ENCODE measurements at regions not wholly inside any gene's neighbourhood (a gene's known extent, or its start where the extent isn't known, plus 50 kb on each side); places are given as distances from the start of the nearest gene placed in this dataset.

DNA sequence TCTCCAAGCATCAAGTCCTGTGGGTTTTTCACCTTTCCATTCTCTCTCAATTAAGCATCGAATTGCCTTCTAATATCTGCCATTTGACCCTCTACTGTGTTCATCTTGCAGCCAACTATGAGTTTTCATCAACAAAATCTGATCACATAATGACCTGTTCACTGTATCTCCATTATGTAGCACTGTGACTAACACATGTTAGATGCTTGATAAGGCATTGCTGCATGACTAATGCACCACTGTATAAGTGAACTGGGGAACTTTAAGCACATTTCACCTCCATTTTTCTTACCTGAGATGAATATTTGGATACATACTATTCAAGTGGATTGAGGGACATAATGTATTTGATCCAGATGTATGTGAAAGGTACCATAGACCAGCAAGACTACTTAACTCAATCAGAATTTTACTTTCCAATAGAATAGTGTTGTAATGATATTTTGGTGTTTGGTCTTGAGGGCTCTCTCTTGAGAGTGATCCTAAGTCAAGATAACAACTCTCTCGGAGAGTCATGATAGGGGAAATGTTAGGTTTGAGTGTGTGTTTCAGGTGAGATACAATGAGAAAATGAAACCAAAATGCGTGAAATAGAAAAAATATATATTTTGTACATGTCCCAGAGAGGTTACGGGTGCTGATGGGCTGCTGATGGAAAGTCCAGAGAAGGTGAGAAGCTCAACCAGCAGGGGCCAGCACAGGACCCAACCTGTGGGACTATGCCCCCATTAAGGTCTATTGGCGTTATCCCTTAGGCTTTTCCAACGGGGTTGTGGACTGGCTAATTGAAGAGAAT is 60.2 kb upstream of the HS3ST1 start:
- no peak for DNase-seq (ENCODE audit: low spot score in 2 of 2)
- H3K27ac ChIP-seq, result no peak overlapping the region
- no peaks in the 10 kb centered on the region for H3K27me3 ChIP-seq
- H3K9me3 ChIP-seq, result no peaks in the 10 kb centered on the region
- no peak overlapping the region for H3K4me3 ChIP-seq
- 79% methylated on average over 6 of the region's 6 CpGs for WGBS
- no peaks in the 10 kb centered on the region for H3K36me3 ChIP-seq
- no peaks in the 10 kb centered on the region for H3K4me1 ChIP-seq
- TF ChIP-seq POLR2A (IDR thresholded peaks at IDR 0.05) (no peak), POLR2AphosphoS5 (IDR thresholded peaks at IDR 0.05) (no peak), CTCF (IDR thresholded peaks at IDR 0.05) (no peak), EP300 (IDR thresholded peaks at IDR 0.05) (no peak)

DNA sequence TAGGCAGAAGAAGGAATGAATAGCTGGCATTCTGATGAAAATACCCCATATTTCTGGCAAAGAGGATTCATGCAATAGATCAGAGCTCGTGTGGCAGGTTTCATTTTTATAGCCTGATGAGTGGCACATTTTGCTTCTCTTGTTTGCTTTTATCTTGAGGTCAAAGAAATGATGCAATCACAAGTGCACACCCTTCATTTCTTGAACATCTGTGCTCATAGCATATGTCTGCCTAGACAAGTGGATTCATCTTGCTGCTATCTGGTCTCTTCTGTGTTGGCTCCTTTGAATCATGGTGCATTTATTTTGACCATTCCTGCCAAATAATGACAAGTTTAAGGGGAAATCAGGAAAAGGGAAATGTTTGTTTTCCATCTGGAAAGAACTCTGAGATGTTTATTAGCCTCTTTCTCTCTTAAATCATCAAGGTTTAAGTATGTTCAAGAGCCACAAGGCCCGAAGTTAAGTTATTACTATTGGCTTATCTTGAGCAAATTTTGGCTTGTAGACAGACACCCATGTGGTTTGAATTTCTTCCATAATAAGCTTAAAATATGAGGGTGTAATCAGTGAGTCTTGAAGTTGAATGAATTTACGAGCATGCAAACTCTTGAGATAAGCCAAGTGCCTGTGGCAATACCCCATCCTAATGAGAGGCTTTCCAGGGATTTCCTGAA is 59.3 kb upstream of the HS3ST1 start:
- DNase-seq (ENCODE audit: low spot score in 2 of 2), result no peak
- TF ChIP-seq EP300 (IDR thresholded peaks at IDR 0.05) (no peak), CTCF (IDR thresholded peaks at IDR 0.05) (no peak), POLR2A (IDR thresholded peaks at IDR 0.05) (no peak), POLR2AphosphoS5 (IDR thresholded peaks at IDR 0.05) (no peak)
- Histone ChIP-seq H3K27me3 (no peaks in the 10 kb centered on the region), H3K4me3 (no peak overlapping the region), H3K27ac (no peak overlapping the region), H3K9me3 (no peaks in the 10 kb centered on the region), H3K36me3 (no peaks in the 10 kb centered on the region), H3K4me1 (no peaks in the 10 kb centered on the region)
- 23% methylated on average over 3 of the region's 3 CpGs for WGBS

- Histone ChIP-seq H3K27me3 (no peaks in the 10 kb centered on the region), H3K27ac (no peak overlapping the region), H3K36me3 (no peaks in the 10 kb centered on the region), H3K4me1 (no peaks in the 10 kb centered on the region), H3K4me3 (no peak overlapping the region), H3K9me3 (no peaks in the 10 kb centered on the region)
- DNase-seq (ENCODE audit: low spot score in 2 of 2), result no peak
- TF ChIP-seq POLR2A (IDR thresholded peaks at IDR 0.05) (no peak), POLR2AphosphoS5 (IDR thresholded peaks at IDR 0.05) (no peak), CTCF (IDR thresholded peaks at IDR 0.05) (no peak), EP300 (IDR thresholded peaks at IDR 0.05) (no peak)
These were observed 58.4 kb upstream of the HS3ST1 start for GRCh38 chr4:11487139-11487538.

DNA sequence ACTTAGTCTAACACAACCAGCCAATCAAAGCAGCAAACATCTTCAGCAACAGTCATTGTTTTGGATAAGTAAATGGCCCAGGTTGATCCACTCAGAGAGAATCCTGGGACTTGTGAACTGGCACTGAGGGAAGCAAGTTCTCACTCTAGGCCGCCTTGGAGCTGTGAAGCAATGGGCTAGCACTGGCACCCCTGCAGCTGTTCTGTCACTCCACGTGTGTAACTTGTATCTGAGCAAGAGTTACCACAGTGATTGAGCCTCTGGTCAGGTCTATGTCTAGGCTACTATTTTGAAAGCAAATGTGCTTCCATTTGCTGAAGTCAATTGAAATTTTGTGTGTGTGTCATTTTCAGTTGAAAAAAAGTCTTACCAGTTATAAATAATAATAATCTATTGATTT is 57.2 kb upstream of the HS3ST1 start:
- no peak for DNase-seq (ENCODE audit: low spot score in 2 of 2)
- H3K4me1 ChIP-seq, result no peaks in the 10 kb centered on the region
- TF ChIP-seq POLR2A (IDR thresholded peaks at IDR 0.05) (no peak), POLR2AphosphoS5 (IDR thresholded peaks at IDR 0.05) (no peak), CTCF (IDR thresholded peaks at IDR 0.05) (no peak), EP300 (IDR thresholded peaks at IDR 0.05) (no peak)
- no peaks in the 10 kb centered on the region for H3K36me3 ChIP-seq
- H3K27ac ChIP-seq, result no peak overlapping the region
- no peaks in the 10 kb centered on the region for H3K9me3 ChIP-seq
- 80% methylated on average over 2 of the region's 2 CpGs for WGBS
- no peak overlapping the region for H3K4me3 ChIP-seq
- no peaks in the 10 kb centered on the region for H3K27me3 ChIP-seq

GRCh38 chr4:11484531-11484930 is 55.8 kb upstream of the HS3ST1 start:
- 79% methylated on average over 1 of the region's 1 CpG for WGBS
- H3K9me3 ChIP-seq, result peaks cover under 1% of the 10 kb centered on the region
- no peak overlapping the region for H3K27ac ChIP-seq
- no peaks in the 10 kb centered on the region for H3K36me3 ChIP-seq
- no peak overlapping the region for H3K4me3 ChIP-seq
- TF ChIP-seq POLR2AphosphoS5 (IDR thresholded peaks at IDR 0.05), result no peak
- no peak for TF ChIP-seq EP300 (IDR thresholded peaks at IDR 0.05)
- no peak for TF ChIP-seq CTCF (IDR thresholded peaks at IDR 0.05)
- no peak for DNase-seq (ENCODE audit: low spot score in 2 of 2)
- H3K4me1 ChIP-seq, result no peaks in the 10 kb centered on the region
- H3K27me3 ChIP-seq, result no peaks in the 10 kb centered on the region
